SK-N-MC (cell line): ENCODE measurements at regions not wholly inside any gene's neighbourhood (a gene's known extent, or its start where the extent isn't known, plus 50 kb on each side); places are given as distances from the start of the nearest gene placed in this dataset.
"Not testable (repeated sequence)": the region's sequence is repeated elsewhere in the genome, so short reads cannot be mapped to it uniquely, and the experiment has no call there.

Experiments used
- EZH2 ChIP-seq: fragments of 200-600 bp; sonication (generic); IDR thresholded peaks from one replicate; pipeline ENCODE4 v1.6.1; 2017; ENCODE audit warnings: antibody characterized with exemption
- FOXP2 ChIP-seq: optimal IDR thresholded peaks from 2 replicates; pipeline ENCODE3; 2011; ENCODE audit warnings: mild to moderate bottlenecking, moderate library complexity; ENCODE audit not compliant: insufficient read depth; ENCODE audit errors: extremely low read length, control extremely low read depth
- POLR2AphosphoS5 ChIP-seq: IDR thresholded peaks from 2 replicates; pipeline ENCODE4 v1.6.1; 2012; ENCODE audit warnings: mild to moderate bottlenecking, low read depth, low read length, borderline replicate concordance

DNA sequence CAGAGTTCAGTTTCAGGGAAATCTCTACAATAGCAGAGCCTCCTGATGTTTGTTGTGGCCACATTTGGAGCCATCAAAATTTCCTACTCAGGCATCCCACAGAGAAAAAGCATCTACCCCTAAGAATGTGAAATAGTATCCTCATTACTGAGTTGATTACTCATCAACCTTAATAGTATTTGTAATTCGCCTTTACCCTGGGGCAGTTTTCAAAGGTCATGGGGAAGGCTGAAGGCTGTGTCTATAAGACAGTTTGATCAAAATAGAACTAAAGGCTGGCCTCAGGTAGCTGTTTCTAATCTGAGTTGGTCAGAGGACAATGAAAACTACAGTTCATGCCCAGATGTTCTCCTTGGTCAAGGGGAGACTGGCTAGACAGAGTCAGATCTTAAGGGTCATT lies 189.7 kb downstream of the ZNF92 start:
- TF ChIP-seq POLR2AphosphoS5, EZH2, FOXP2: not testable (repeated sequence)
